ENCODE measurements at regions not wholly inside any gene's neighbourhood (a gene's known extent, or its start where the extent isn't known, plus 50 kb on each side); places are given as distances from the start of the nearest gene placed in this dataset.

DNA sequence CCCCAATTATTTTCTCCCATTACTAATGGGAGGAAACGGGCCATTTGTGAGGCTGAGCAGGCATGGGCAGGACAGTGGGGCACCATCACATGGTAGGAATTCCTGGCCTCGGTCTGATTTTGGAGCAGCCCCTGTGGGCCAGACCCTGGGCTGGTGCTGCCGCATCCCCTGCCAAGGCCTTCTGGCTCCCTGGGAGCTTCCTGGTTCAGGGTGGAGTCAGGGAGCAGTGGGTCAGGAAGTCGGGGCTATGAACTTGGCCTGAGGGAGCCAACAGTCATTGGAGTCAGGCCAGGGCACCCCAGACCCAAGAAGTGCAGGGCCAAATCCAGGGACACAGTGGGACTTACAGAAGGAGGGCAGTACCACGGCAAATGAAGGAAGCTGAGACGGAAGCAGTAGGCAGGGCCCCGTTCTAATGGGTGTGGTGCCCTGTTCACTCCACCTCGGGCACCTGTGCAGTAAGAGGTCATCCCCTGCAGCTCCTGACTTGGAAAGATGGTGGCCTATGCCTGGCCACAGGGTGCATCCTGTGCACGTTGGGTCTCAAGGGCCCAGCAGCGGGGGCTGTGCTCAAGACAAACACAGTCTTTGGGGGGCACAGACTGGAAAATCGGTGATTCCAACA is 328.1 kb downstream of the SMAD2 start:
- intact Hi-C loops (cut with DNase I) = no loop called here
- Histone ChIP-seq H3K36me3 (no peaks in the 10 kb centered on the region), H3K4me3 (no peak overlapping the region), H3K4me1 (no peaks in the 10 kb centered on the region), H3K27me3 (no peaks in the 10 kb centered on the region), H3K27ac (no peak overlapping the region), H3K9me3 (no peaks in the 10 kb centered on the region)
- ATAC-seq (no peak), DNase-seq (no peak)
- TF ChIP-seq POLR2A (IDR thresholded peaks at IDR 0.05) = no peak
- TF ChIP-seq, protein P1, sequence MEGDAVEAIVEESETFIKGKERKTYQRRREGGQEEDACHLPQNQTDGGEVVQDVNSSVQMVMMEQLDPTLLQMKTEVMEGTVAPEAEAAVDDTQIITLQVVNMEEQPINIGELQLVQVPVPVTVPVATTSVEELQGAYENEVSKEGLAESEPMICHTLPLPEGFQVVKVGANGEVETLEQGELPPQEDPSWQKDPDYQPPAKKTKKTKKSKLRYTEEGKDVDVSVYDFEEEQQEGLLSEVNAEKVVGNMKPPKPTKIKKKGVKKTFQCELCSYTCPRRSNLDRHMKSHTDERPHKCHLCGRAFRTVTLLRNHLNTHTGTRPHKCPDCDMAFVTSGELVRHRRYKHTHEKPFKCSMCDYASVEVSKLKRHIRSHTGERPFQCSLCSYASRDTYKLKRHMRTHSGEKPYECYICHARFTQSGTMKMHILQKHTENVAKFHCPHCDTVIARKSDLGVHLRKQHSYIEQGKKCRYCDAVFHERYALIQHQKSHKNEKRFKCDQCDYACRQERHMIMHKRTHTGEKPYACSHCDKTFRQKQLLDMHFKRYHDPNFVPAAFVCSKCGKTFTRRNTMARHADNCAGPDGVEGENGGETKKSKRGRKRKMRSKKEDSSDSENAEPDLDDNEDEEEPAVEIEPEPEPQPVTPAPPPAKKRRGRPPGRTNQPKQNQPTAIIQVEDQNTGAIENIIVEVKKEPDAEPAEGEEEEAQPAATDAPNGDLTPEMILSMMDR (IDR thresholded peaks at IDR 0.05) = no peak
- WGBS (ENCODE audit: insufficient coverage, low coverage, low lambda C conversion rate, missing lambda C conversion rate) = 67% methylated on average over 4 of the region's 11 CpGs

- Histone ChIP-seq H3K27me3 (no peaks in the 10 kb centered on the region), H3K27ac (no peak overlapping the region), H3K36me3 (no peaks in the 10 kb centered on the region), H3K9me3 (no peaks in the 10 kb centered on the region), H3K4me3 (no peak overlapping the region), H3K4me1 (no peaks in the 10 kb centered on the region)
- intact Hi-C loops (cut with DNase I) = no loop called here
- no peak for TF ChIP-seq POLR2A (IDR thresholded peaks at IDR 0.05)
- TF ChIP-seq, protein P1 (IDR thresholded peaks at IDR 0.05) = no peak
- ATAC-seq (no peak), DNase-seq (no peak)
- WGBS (ENCODE audit: insufficient coverage, low coverage, low lambda C conversion rate, missing lambda C conversion rate) = 75% methylated on average over 11 of the region's 13 CpGs
Measured at GRCh38 chr18:47601581-47602272, 328.7 kb downstream of the SMAD2 start.

- Histone ChIP-seq H3K27ac (no peak overlapping the region), H3K4me3 (no peak overlapping the region), H3K4me1 (no peaks in the 10 kb centered on the region), H3K36me3 (no peaks in the 10 kb centered on the region), H3K27me3 (no peaks in the 10 kb centered on the region), H3K9me3 (no peaks in the 10 kb centered on the region)
- no peak for DNase-seq
- 0% methylated on average over 2 of the region's 2 CpGs for WGBS (ENCODE audit: insufficient coverage, low coverage, low lambda C conversion rate, missing lambda C conversion rate)
- ATAC-seq = no peak
- intact Hi-C loops (cut with DNase I) = no loop called here
- TF ChIP-seq, protein P1 (IDR thresholded peaks at IDR 0.05) = peak in 3 of 4 donors; percentile 11 to 29 (median 14)
- no peak for TF ChIP-seq POLR2A (IDR thresholded peaks at IDR 0.05)
Measured at GRCh38 chr18:47595831-47596501, 334.5 kb downstream of the SMAD2 start.

- intact Hi-C loops (cut with DNase I) = no loop called here
- Histone ChIP-seq H3K9me3 (no peaks in the 10 kb centered on the region), H3K27ac (no peak overlapping the region), H3K27me3 (no peaks in the 10 kb centered on the region), H3K36me3 (no peaks in the 10 kb centered on the region), H3K4me3 (no peak overlapping the region), H3K4me1 (no peaks in the 10 kb centered on the region)
- TF ChIP-seq, protein P1 (IDR thresholded peaks at IDR 0.05) = no peak
- no peak for TF ChIP-seq POLR2A (IDR thresholded peaks at IDR 0.05)
- ATAC-seq (no peak), DNase-seq (no peak)
- WGBS (ENCODE audit: insufficient coverage, low coverage, low lambda C conversion rate, missing lambda C conversion rate) = 53% methylated on average over 16 of the region's 23 CpGs
Measured at GRCh38 chr18:47594621-47595086, 335.8 kb downstream of the SMAD2 start.

Measured in right lobe of liver (tissue), 6 donors.